GM10266 (cell line): ENCODE measurements at regions not wholly inside any gene's neighbourhood (a gene's known extent, or its start where the extent isn't known, plus 50 kb on each side); places are given as distances from the start of the nearest gene placed in this dataset.

ENCODE experiments used
- DNase-seq: peaks from one replicate; pipeline ENCODE4 v3.0.0; 2012; ENCODE audit errors: extremely low spot score
- TF ChIP-seq, protein P1 (sequence below): IDR thresholded peaks from 2 replicates; pipeline ENCODE4 v1.5.1; 2012; ENCODE audit warnings: mild to moderate bottlenecking, low read depth; ENCODE audit not compliant: control insufficient read depth, insufficient read depth; ENCODE audit errors: missing control alignments

DNA sequence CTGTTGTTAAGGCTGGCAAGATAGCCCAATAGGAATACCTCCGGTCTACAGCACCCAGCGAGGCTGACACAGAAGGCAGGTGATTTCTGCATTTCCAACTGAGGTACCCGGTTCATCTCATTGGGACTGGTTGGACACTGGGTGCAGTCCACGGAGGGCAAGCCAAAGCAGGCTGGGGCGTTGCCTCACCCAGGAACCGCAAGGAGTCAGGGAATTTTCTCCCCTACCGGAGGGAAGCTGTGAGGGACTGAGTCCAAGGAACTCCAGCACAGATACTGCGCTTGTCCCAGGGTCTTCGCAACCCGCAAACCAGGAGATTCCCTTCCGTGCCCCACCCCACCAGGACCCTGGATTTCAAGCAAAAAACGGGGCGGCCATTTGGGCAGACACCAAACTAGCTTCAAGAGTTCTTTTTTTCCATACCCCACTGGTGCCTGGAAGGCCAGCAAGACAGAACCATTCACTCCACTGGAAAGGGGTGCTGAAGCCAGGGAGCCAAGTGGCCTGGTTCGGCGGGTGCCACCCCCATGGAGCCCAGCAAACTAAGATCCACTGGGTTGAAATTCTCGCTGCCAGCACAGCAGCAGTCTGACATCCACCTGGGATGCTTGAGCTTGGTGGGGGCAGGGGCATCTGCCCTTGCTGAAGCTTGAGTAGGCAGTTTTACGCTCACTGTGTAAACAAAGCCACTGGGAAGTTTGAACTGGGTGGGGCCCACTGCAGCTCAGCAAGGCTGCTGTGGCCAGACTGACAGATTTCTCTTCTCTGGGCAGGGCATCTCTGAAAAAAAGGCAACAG is 647.2 kb downstream of the BNC2 start:
- no peak for DNase-seq
- TF ChIP-seq, protein P1, sequence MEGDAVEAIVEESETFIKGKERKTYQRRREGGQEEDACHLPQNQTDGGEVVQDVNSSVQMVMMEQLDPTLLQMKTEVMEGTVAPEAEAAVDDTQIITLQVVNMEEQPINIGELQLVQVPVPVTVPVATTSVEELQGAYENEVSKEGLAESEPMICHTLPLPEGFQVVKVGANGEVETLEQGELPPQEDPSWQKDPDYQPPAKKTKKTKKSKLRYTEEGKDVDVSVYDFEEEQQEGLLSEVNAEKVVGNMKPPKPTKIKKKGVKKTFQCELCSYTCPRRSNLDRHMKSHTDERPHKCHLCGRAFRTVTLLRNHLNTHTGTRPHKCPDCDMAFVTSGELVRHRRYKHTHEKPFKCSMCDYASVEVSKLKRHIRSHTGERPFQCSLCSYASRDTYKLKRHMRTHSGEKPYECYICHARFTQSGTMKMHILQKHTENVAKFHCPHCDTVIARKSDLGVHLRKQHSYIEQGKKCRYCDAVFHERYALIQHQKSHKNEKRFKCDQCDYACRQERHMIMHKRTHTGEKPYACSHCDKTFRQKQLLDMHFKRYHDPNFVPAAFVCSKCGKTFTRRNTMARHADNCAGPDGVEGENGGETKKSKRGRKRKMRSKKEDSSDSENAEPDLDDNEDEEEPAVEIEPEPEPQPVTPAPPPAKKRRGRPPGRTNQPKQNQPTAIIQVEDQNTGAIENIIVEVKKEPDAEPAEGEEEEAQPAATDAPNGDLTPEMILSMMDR = no peak

DNA sequence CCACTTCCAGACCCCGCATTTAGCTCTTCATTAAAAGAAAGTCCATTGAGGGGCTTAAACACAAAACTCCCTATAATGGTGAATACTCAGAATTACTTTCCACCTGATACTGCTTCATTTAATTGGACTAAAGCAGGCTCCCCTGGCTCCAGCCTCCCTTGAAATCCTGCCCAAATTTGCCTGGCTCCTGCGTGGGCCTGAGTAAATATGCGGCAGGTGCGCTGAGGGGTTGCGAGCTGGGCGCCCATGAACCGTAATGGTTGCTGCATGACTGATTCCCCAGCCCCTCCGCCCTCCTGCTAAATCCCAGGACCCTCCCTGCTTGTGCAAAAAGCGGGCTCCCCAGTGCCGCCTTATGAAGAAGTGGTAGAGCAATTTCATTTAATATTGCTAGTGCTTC is 639.7 kb downstream of the BNC2 start:
- TF ChIP-seq, protein P1 = no peak
- no peak for DNase-seq

DNA sequence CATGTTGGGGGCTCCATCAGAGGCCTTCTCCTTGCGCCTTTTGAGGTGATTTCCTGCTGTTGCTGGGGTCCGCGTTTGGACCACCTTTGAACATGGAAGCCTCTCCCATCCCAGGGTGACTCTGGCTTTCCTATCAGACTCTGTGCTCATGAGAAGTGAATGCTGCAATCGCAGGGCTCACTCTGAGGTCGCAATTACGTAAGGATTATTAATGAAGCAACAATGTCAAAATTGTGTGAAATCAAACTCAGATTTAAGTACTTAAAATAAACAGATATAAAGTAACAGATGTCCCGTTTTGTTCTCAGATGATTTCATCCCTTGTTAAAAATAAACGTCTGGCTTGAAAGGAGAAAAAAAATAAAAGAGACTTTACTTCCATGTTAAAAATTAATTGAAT is 634.2 kb downstream of the BNC2 start:
- no peak for DNase-seq

DNA sequence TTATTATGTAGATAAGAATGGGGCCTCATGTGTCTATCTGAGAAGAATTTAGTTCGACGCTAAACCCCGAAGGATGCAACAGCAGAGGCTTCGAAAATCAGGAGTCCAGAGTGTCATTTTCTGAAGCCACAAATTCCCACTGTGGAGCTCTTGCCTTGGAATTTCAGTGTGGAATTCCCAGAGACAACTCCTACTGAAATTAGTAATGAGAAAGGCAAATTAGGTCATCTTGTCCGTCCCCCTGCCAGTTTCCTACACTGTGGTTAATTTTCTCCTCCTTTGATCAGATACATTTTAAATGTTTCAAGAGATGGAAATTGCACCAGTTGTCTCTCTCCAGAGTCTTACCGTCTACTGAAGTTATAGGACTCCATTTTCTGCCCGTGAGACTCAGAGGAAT is 633.6 kb downstream of the BNC2 start:
- no peak for DNase-seq
- TF ChIP-seq, protein P1 = no peak

More for the DNA sequence above, 634.2 kb downstream of the BNC2 start:
- TF ChIP-seq, protein P1 = no peak

DNA sequence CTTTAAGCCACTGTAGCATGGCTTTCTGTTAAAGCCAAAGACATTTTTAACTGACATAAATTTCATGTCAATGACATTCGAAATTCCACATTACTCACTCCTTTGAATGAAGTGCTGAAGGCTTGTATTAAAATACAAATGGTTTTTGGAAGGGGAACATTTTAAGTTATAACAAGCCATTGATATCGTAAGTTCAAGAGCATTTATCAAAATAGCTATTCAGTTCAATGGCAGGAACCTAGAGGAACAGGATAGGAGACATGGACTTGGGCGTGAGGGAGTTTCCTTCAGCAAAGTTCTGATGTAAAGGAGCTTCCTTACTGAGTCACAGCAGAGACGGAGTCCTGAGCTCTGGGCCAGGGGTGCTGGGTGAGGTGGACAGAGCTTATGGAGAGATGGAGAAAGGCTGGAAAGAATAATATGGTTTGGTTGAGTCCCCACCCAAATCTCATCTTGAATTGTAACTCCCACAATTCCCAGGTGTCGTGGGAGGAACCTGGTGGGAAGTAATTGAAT is 631.8 kb downstream of the BNC2 start:
- TF ChIP-seq, protein P1 = no peak
- no peak for DNase-seq

DNA sequence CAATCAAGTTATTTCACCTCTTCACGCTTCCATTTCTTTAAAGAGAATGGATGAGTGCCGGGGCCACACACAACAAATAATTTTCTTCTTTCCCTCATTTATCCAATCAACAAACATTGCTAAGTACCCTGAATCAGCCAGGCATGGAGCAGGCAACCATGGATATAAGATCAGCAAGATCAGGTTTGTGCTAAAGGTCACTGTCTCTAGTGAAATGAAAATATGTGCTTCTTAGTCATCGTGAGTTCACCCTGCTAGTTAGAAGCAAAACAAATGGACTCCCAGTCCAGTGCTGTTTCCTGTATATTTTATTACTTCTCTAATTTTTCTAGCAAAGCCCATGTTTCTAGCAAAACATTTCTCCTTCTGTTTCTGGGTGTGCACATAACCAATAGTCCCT is 629.2 kb downstream of the BNC2 start:
- TF ChIP-seq, protein P1 = no peak
- DNase-seq = no peak

DNA sequence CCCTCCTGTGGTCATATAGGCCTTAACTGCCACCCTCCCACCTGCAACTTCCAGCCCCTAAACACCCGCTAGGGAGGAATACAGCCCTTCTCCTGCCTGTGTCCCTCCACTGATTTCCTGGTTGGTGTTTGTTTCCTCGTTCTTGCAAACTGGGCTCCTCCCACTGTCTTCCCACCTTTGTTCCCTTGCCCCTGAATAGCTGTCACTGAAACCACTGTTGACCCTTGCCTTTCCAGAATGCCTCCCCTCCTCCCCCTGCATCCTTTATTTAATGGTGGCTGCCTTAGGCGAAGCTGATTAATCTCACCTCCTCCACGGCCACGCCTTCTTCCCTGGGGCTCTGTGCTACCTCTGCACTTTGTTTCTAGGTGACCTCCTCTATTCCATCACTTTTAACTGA is 626.7 kb downstream of the BNC2 start:
- DNase-seq = no peak
- TF ChIP-seq, protein P1 = no peak
